ENCODE measurements at regions not wholly inside any gene's neighbourhood (a gene's known extent, or its start where the extent isn't known, plus 50 kb on each side); places are given as distances from the start of the nearest gene placed in this dataset.
"Not testable (repeated sequence)": the region's sequence is repeated elsewhere in the genome, so short reads cannot be mapped to it uniquely, and the experiment has no call there.

- TF ChIP-seq CREB1 (CRISPR knock-in tag; IDR thresholded peaks at IDR 0.05; ENCODE audit: low read depth); CTCF (conservative IDR thresholded peaks at IDR 0.05; ENCODE audit: low read depth in 2 of 2); EZH2phosphoT487 (IDR thresholded peaks at IDR 0.05; ENCODE audit: unreplicated experiment); POLR2AphosphoS5 (IDR thresholded peaks at IDR 0.05; ENCODE audit: low read depth); EZH2 (IDR thresholded peaks at IDR 0.05; ENCODE audit: low read depth, unreplicated experiment); ZNF331 (CRISPR knock-in tag; IDR thresholded peaks at IDR 0.05; ENCODE audit: low read depth); REST (IDR thresholded peaks at IDR 0.05; ENCODE audit: unreplicated experiment); ZNF462 (CRISPR knock-in tag; IDR thresholded peaks at IDR 0.05); ETS1 (IDR thresholded peaks at IDR 0.05); NANOG (IDR thresholded peaks at IDR 0.05; ENCODE audit: borderline replicate concordance); JUNB (IDR thresholded peaks at IDR 0.05; ENCODE audit: unreplicated experiment); STAT1 (IDR thresholded peaks at IDR 0.05; ENCODE audit: unreplicated experiment): not testable (repeated sequence)
Observed at GRCh38 chr14:105669646-105670045, 143.3 kb downstream of the TMEM121 start.
